SK-N-DZ (cell line): ENCODE measurements at regions not wholly inside any gene's neighbourhood (a gene's known extent, or its start where the extent isn't known, plus 50 kb on each side); places are given as distances from the start of the nearest gene placed in this dataset.
"Not testable (repeated sequence)": the region's sequence is repeated elsewhere in the genome, so short reads cannot be mapped to it uniquely, and the experiment has no call there.

Experiments used
- DNase-seq: peaks from one replicate; pipeline ENCODE4 v3.0.0-alpha.2; 2015; ENCODE audit warnings: low spot score

DNA sequence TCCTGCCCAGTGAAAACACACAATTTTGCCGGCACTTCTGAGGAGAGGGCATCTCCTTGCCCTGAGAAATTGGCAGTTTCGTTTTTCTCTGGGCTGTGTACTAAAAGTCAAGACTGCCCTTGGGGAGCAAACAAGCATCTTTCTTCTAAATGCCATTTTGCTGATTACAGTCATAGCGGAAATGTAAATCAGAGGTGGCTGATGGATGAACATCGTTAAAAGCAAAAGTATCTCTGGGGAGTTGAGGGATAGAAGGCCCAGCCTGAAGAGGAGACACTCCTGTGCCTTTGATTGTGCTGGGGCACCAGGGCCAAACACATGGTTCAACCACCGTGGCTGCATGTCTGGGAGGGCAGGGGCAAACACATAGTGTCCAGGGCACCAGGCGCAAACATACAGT lies 49.8 kb downstream of the ABCC12 start:
- no peak for DNase-seq

DNA sequence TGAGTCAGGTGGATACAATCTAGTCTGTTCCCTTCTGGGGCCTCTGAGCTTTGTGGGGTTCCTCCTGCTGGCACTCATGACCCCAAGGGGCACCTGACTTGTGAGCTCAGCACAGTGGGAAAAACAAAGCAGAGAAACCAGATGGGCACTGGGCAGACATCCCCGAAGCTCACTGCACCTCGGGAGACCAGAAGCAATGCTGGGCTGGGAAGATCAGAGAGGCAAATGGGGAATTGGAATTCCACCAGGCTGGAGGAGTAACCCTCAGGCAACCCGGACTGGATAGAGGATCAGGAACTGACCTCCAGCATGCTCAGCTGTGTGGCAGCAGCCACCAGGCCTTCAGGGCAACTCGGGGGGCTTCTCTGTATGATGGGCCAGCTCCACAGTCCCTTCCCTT lies 50.3 kb downstream of the ABCC12 start:
- no peak for DNase-seq

DNA sequence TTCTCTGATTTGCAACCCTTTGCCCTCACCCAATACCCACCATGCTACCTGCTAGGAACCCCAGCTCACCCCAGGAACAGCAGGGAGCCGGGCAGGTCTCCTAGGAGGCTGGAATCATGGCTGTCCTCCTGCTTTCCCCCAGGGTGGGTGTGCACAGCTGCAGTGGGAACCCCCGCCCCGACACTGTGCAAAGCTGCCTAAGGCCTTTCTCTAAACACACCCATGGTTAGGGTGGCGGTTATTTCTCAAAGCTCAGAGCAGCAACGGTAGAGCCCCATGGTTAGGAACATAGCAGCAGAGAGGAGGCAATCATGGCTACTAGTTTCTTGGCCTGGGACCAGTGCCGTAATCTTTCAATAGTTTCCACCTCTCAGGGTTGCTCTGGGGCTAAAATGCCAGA lies 52.2 kb downstream of the ABCC12 start:
- no peak for DNase-seq

DNA sequence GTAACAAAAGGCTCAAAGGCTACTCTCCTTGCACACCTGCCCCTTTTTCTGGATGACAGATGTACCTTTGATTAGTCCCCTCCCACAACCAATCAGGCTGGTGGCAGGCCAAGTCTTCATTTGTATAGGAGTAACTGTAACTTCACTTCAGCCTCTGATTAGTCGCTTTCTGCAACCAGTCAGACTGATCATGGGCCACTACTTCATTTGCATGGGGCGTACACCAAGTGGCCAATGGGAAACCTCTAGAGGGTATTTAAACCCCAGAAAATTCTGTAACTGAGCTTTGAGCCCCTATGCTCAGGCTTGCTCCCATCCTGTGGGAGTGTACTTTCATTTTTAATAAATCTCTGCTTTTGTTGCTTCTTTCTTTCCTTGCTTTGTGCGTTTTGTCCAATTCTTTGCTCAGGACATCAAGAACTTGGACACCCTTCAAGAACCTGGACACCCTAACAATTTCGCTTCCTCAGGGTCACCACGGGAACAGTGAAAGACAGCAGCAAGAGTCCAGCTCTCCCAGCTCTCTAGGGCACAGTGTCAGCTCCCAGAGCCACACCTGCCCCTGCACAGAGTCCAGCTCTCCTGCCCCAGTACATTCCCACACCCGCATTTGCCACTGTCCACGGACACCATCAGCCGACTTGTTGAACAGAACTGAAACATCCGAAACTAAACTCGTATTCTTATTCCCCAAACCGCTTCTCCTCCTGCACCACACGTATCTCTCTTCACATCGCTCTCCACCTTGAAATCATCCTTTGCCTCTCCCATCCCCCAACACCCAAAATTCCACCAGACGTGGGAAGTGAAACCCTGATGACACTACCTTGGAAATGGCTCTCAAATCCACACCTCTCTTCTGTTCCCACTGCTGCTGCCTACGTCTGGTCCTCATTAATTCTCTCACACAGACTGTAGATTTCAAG lies 53.4 kb downstream of the ABCC12 start:
- DNase-seq, result no peak

DNA sequence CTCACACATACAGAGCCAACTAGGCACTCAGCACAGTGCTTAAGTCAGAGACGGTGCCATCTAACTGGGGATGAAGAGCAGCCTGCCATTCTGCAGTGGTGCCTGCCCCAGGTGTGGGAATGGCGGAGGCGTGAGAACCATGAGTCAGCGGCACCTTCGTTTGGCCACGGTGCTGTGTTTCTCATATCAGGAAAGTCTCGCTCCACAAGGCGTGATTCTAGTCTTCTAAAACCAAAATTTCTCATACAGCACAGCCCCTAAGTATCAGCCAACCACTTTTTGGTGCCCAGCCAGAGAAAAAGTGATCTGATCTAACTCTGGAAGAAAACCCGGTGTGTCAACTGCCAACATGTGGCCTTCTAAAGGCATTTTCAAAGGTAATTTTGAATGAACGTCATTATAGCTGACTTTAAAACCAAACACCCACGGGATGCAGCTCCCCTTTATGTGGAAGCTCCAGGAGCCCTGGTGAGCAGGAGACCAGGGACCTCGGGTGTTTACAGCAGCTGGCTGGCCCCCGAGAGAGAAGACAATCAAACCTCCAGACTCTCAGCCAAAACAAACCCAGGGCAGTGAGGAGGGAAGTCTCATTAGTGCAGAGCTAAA lies 54.6 kb downstream of the ABCC12 start:
- DNase-seq, result no peak

DNA sequence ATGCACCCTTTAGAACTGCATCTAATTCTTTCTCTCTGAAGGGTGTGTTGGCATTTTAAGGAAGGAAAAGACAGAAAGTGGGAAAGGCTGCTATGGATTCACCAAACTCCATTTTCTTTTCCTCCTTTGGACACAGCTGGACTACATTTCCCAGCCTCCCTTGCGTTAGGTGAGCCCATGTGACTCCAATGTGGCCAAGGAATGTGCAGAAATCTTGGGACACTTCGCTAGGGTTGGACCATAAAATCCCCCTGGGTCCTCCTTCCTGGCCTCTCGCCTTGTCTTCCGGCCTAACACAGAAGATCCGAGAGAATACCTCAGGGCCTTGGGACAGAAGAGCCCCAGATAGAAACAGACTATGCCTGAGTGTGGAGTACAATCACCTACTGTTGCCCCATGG lies 56.3 kb downstream of the ABCC12 start:
- no peak for DNase-seq

DNA sequence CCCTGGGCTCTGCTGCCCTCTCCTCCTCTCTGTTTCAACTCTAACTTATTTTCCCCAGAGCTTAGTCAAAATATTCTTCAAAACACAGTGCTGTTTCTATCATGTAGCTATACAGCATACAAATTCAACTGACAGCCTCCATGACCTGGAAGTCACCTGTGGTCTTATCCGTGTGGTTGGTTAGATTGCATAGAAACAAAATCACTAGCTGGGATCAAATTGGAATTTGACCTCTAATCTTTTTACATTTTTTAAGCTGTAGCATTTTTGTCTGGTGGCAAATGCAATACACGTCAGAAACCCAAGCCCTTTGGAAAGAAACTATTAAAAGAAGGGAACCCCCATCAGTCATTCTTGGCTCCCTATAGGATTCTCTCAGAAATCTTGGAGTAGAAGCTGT lies 57.3 kb downstream of the ABCC12 start:
- no peak for DNase-seq

DNA sequence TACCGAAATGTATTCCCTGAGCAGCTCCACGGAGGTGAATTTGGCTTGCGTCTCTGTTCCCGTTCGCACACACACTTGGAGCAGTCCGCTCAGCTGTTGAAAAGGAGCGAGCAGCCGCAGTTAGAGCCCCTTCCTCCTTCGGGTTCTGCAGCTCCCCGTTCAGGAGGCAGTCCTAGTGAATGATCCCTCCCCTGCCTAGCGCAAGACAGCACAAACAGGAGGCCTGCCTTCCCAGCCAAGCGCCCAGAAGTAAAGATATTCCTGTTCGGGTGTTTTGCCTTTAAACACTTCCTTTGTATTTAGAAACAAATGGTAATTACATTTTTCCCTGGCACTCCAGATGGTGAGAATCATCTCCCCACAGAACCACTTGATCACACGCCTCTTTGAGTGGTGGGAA lies 64.7 kb downstream of the ABCC12 start:
- DNase-seq, result no peak

DNA sequence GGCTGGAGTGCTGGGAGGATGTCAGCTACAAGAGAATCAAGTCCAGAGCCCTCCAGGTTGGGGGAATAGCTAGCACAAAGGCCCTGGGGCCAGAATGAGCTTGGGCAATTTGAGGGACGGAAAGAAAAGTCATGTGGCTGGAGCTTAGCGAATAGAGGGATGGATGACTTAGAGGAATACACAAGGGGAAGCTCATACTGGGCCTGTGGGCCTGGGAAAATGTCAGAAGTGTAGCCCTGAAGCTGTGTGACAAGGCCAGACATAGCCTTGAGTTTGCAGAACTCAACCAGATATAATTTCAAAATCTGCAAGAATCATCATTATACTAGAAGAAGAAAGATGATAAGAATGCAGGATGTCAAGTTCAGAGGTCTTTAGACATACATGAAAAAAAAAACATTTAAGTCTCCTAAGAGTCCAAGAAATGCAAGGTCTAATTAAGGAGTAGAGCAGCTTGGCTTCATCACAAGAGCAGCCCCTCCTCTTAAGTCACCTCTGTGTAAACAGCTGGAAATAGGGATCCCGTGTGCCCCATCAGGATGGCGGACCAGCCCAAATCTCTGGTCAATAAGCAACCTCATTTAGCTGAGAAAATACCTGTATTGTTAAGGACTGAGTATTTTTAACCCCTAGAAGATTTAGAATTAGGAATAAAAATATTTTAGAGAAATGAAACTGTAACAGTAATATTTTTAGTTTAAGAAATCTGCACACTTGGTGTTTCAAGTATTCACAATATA lies 66.6 kb downstream of the ABCC12 start:
- no peak for DNase-seq

DNA sequence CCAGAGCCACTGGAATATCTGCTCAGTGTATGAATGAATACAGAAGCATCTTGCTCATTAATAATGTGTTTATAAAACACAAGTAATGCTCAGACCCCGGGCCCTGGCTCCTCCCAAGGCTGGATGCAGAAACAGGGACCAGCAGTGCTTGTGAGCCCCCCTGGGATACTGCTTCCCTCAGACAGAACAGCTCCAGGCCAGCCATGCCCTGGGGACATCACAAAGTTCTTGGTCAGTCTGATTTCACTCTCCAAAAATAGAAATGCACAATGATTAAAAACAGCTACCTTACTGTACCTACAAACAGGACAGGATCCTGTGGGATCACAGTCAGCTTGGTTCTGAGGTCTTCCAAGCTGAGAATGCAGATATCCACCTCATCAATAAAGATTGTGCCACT lies 68.2 kb downstream of the ABCC12 start:
- DNase-seq, result no peak

DNA sequence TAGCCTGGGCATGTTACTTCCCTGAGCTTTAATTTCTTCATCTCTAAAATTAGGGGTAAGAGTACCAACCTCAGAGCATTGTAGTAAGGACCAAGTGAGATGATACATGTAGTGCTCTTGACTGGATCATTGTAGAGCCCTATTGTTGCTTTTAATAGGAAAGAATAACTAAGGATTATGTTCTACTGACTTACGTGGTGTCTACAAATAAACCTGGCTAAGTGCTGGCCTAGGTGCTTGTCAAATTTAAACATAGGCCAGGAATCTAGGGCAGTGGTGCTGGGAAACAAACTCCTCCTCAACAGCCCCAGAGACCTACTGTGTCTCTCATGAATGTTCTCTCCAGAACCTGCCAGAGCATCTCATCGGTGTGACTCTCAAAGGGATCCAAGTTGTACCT lies 69.4 kb downstream of the ABCC12 start:
- DNase-seq, result no peak

DNA sequence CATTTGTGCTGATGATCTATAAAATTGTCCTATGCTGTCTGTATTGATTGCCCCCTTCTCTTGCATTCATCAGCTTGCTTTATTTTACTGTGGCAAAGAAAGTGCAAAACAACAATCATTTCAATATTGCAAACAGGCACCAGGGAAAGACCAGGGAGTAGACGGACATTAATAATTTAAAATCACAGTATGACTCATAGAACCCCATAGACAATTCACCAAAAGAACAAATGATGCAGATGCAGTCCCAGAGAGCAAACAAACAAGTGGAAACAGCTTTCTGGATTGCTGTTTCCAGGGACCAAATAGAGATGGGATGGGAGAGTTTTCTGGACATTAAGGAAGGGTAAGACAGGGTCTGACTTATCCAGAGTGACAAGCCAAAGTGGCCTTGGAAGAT lies 70.1 kb downstream of the ABCC12 start:
- DNase-seq, result no peak

DNA sequence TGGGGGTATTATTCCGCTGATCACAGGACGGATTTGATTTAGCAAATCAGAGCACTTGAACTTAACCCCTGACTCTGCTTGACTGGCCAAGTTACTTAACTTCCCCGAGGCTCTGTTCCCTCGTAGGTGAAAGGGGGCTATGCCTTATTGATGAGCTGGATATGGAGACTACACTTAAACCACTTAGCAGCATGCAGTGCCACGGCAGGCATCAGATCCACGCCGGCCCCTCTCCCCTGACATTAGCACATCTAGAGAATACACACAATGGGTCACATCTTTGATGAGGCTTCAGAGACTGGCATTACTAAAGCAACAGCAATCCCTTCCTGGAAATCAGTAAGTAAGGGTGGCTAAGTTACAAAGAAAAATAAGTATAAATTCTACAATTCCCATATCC lies 71.0 kb downstream of the ABCC12 start:
- DNase-seq, result no peak

DNA sequence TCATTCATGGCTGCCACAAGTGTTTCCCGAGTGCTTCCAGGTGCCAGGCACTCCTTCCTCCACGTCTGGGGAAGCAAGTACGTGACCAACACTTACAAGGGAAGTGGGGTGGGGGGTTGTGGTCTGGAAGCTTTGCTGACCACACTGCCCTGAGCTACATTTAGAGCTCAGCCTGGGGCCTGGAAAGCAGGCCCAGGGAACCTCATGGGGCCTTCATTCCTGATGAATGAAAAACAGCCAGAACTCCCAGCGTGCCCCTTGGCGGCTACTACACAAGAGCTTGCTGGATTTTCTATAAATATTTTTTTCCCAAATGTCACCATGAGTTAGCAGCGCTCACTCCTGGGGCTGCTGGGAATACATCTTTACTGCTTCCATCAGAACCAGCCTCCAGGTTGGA lies 73.3 kb downstream of the ABCC12 start:
- DNase-seq, result no peak

DNA sequence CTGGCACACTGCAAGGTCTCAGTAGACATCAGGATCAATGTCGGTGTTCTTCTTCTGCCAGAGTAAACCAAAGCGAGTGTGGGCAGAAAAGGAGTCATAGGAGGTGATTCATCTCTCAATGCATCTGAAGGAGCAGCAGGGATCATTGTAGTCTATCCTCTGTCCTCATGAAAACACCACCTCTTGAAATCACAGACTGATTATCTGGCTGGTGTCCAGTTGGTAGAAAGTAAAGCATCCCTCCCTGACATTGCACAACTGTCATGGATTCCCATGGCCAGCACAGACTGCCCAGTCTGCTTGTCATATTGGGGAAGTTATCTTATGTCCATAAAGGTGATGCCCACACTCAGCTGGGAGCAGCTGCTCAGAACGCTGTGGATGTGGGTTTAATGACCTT lies 74.1 kb downstream of the ABCC12 start:
- no peak for DNase-seq

DNA sequence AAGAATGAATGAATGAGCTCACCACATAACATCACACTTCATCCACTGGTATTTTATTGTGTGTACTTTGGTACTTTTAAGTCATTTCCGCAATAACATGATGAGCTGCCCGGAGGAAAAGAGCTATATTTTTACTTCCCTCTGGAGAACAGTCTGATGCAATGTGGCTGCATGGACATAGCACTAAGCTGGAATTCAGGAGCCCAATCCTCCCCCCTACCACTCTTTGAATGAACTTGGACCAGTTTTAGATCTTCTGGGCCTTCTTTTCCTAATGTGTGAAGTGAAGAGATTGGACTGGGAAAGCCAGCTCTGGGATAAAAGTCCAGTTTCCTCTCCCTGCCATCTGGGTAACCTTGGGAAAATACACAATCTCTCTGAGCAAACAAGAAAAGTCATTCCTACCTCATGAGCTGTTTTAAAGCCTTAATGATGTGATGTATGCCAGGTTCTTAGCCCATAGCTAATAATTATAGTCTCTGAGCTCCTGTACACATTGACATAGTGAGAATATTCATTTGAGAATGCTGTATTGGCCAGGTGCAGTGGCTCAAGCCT lies 79.3 kb downstream of the ABCC12 start:
- no peak for DNase-seq

DNA sequence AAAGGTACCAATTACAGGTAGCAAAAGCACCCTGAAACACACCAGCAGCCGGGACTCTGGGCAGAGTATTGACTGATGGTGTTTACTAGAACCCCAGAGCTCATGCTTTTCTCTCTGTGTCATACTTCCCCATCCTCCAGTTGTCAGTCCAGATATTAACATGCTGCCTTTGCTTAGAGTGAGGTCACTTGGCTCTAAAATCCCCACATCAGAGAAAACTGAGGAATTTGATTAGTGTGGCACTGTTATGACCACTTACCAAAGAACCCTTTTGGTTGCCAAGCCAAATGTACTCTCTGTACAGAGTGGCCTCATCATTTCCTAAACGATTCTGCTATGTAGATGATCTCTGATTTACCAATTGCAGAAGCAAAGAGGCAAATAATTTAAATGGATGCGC lies 80.4 kb downstream of the ABCC12 start:
- no peak for DNase-seq

DNA sequence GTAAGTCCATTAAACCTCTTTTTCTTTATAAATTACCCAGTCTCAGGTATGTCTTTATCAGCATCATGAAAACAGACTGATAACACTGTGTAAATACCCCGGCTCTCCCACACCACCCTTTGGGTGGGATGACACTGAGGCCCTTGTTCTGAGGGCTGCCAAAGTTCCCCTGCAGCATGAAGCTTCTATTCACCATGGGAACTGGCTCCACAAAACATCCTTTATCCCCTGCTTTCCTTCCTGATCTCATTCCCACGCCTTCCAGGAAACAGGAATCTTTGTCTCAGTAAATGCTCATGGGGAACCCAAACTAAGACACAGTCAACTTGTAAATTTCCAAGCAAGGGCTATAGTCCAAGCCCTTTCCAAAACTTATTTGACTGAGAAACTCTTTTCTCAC lies 88.4 kb downstream of the ABCC12 start:
- DNase-seq, result no peak

DNA sequence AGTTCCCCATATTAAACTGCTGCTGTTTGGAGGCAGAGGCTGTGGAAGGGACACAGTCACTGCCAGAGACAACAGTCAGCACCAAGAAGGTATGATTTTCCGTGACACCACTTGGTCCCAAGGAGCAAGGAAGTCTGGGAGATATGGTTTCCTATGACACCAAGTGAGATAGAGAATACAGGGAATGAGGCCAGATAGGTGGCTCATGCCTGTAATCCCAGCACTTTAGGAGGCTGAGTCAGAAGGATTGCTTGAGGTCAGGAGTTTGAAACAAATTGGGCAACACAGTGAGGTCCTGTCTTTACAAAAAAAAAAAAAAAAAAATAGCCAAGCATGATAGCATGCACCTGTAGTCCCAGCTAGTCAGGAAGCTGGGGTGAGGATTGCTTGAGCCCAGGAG lies 90.8 kb downstream of the ABCC12 start:
- no peak for DNase-seq

DNA sequence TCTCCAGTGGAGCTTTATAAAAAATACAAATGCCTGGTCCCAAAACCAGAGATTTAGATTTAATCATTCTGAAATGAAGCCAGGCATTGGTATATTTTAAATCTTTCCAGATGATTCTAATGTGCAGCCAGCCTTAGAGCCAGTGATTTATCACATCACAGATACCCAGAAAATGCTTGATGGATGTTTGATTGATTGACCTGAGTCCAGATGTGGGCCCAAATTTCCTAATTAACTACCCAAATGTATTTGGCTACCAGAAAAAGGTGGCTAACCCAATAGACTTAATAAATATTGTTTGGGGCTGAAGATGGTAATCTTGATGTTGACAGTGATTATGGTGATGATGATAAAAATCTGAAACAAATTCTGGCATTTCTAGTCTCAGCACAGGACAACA lies 93.1 kb downstream of the ABCC12 start:
- DNase-seq, result no peak

DNA sequence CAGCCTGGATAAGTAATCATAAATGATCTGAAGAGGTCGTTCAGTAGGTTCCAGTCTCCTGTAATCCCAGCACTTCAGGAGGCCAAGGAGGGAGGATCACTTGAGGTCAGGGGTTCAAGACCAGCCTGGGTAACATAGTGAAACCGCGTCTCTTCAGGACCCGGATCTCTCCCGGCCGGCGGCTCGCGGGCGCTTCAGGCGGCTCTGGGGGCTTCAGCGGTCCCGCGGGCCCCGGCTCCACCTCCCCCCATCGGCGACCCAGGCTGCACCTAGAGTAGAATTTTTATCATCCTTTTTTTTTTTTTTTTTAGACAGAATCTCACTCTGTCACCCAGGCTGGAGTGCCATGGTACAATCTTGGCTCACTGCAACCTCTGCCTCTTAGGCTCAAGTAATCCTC lies 95.9 kb downstream of the ABCC12 start:
- DNase-seq, result no peak

DNA sequence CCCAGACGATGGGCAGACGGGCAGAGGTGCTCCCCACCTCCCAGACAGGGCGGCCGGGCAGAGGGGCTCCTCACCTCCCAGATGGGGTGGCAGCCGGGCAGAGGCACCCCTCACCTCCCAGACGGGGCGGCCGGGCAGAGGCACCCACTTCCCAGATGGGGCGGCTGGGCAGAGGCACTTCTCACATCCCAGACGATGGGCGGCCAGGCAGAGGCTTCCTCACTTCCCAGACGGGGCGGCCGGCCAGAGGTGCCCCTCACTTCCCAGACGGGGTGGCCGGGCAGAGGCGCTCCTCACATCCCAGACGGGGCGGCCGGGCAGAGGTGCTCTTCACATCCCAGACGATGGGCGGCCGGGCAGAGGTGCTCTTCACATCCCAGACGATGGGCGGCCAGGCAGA lies 96.6 kb downstream of the ABCC12 start:
- not testable (repeated sequence) for DNase-seq
